CD4-positive, alpha-beta T cell treated with Interleukin-4 for 1 hour (primary cell): ENCODE measurements at regions not wholly inside any gene's neighbourhood (a gene's known extent, or its start where the extent isn't known, plus 50 kb on each side); places are given as distances from the start of the nearest gene placed in this dataset.
A peak's percentile ranks its signal among the peaks of the same experiment; 100 is the strongest.

Experiments used
- DNase-seq, 2 donors: peaks; one replicate each; pipeline ENCODE4 v3.0.0-alpha.2; 2020 to 2022

DNA sequence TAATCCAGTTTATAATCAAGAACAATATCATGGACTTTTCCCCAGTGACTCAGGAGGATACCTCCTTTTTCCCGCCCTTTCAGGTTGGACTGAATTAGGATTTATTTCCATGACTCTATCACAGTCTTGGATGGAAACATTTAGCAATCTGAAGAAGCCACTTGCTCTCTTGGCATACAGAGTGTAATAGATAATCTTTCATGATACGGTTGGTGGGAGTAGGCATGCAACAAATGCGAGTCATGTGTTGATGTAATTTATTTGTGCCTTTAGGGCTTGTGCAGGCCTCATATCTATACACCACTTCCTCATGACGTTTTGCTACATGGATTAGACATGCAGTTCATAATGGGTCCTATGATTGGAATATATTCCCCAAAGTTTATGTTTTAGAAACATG lies 54.2 kb upstream of the MCTP2 start:
- DNase-seq: no peak

- no peak for DNase-seq
These were observed 55.9 kb upstream of the MCTP2 start for GRCh38 chr15:94175420-94175819.

DNA sequence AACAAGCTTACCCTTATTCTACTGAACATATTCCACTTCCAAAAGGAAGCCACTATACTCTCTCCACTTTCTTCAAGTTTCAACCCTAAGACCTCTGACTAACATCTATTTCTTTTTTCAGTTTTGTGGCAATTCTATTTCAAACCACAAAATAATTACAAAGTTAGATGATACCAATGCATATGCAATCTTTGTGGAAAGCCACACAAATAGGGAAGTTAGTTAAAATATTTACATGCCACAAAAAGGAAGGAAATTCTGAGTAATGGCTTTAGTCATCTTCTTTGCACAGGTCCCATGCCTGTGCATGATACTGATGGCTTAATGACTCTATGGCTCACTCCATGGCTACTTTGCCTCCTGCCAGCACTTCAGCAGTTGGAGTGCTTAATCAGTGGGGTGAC lies 57.0 kb upstream of the MCTP2 start:
- DNase-seq: peak; percentile 13 to 50

GRCh38 chr15:94168250-94168649 lies 63.1 kb upstream of the MCTP2 start:
- DNase-seq: peak in 1 of 2 donors; percentile 6

DNA sequence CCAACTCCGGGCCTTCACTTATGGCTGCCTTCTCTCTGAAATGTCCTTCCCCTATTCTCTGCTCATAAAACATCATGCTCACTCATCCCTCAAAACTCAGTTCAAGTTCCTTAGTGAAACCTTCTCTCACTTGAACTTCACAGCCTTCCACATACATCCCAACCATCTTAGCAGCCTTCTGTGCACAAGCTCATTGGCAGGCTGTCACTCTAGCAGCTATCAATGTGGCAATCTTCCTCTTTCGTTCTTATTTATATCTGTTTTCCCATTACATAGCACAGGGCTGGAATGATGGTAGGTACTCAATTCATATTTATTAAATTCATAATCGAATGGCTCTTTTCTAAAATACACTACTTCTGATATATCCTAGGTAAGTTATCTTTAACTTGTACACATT lies 66.4 kb upstream of the MCTP2 start:
- no peak for DNase-seq

GRCh38 chr15:94164202-94164807 lies 67.1 kb upstream of the MCTP2 start:
- DNase-seq: peak; percentile 57 to 63

- DNase-seq: no peak
These were observed 68.4 kb upstream of the MCTP2 start for GRCh38 chr15:94162939-94163338.

DNA sequence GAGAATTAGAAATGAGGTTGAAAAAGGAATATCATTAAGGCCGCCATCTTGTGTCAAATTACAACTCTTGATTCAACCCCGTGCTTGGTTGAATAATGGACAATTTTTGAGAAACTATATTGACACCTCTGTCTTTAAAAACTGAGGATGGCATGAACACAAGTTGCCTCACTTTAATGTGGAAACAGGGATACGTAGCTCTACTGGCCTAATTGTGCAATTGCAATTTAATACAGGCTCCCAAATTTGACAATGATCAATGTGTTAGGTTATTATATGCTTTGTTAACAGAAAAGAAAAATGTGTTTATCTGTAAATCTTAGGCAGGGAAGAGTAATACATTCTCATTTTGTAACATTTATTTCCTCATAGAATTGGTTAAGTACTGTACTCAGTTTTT lies 77.1 kb upstream of the MCTP2 start:
- DNase-seq: no peak

DNA sequence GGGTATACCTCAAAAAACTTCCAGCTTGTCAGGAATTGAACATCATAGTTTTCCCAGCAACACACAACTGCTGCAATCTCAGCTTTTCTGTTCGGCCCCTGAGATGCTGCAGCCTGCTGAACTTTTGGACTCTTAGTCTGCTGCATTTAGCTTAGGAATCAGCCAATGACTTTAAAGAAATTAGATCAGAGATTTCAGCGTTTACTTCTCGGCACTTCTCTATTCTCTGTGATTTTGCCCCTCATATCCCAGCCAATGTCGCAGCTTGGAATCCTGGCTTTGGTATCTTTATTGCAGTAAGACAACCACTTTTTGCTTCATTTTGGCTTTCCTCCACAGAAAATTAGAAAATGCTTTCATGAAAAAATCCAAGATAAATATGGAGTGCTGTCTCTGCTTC lies 86.3 kb upstream of the MCTP2 start:
- no peak for DNase-seq

DNA sequence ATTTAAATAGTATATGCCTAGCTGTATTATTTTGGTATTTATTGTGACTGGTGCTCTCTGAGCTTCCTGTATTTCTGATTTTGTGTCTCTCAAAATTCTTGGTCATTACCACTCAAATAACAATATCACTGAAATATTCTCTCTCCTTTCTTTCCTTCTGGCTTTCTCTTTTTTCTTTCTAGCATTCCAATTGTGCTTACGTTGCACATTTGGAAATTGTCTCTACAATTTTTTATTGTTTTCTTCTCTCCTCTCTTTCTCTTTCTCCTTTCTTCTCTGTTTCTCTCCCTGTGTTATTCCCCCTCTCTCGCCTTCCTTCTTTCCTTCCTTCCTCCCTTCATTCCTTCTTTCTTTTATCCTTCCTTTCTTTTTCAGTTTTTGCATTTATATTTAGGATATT lies 89.6 kb upstream of the MCTP2 start:
- no peak for DNase-seq

DNA sequence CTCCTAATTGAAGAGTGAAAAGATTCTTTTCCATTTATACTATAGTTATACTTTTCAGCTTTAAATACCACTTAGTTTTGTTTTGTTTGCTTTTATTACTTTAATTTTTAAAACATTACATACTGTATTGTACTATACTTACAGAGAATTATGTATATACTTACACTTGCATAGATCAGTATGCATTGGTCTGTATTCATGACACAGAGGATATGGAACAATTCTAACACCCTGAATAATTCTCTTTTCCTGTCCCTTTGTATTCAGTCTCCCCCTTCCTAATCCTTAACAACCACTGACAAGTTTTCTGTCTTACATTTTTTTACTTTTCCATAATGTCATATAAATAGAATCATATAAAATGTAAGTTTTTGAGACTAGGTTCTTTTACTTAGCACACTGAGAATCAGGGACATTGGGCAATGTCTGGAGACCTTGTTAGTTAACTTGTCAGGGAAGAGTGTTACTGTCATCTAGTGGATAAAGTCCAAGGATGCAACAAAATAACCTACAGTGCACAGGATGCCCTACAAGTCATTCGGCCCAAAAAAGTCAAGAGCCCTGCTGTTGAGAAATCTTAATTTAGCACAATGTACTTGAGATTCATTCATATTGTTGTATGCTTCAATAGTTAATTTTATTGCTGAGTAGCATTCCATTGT lies 95.7 kb upstream of the MCTP2 start:
- DNase-seq: no peak

GRCh38 chr15:94131875-94132274 lies 99.5 kb upstream of the MCTP2 start:
- DNase-seq: no peak

- DNase-seq: no peak
These were observed 100.9 kb upstream of the MCTP2 start for GRCh38 chr15:94130504-94130903.

DNA sequence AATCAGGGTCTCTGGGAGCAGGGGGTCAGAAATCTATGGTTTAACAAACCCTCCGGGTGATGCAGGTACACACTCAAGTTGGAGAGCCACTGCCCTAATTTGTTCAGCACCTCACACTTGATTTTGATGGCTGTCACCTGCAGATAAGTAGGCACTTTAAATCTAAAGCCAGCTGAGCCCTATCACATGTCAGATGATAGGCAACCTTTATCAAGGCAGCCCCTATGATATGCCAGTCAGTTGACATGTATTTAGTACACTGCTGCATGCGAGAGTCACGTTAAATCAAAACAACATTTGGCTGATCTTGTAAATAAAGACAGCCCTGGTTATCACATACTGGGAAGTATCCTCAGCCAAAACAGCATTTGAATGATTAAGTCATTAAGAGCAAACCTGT lies 104.4 kb upstream of the MCTP2 start:
- no peak for DNase-seq

DNA sequence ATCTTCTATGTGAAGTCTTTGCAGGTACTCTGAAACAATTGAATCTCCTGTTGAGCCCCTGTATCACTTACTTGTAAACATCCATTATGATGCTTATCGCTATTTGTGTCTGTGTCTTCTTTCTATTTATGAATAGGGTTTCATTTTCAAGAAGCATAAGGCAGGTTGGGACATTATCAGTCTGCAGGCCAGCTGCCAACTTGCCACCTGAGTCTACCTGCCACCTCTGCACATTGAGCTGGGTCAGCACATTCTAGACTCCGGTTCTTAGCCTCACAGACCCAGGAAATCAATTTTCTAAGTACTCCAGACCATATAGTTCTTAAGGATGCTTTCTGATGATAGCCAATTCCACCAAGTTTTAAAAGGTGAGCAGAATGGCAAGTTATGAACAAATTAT lies 105.7 kb upstream of the MCTP2 start:
- DNase-seq: no peak

- no peak for DNase-seq
These were observed 106.2 kb upstream of the MCTP2 start for GRCh38 chr15:94125156-94125555.

DNA sequence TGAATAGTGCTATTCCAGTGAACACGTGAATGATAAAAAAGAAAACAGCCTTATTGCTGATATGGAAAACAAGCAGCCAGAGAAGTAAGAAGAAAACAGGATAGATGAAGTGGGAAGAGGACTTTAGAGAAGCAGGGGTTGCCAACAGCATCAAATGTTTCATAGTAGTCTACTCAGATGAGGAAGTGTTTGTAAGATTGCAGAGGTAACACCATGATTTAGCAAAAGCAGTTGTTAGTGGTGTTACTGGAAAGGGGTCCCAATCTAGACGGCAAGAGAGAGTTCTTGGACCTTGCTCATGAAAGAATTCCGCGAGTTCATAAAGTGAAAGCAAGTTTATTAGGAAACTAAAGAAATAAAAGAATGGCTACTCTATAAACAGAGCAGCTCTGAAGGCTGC lies 108.8 kb upstream of the MCTP2 start:
- DNase-seq: no peak

DNA sequence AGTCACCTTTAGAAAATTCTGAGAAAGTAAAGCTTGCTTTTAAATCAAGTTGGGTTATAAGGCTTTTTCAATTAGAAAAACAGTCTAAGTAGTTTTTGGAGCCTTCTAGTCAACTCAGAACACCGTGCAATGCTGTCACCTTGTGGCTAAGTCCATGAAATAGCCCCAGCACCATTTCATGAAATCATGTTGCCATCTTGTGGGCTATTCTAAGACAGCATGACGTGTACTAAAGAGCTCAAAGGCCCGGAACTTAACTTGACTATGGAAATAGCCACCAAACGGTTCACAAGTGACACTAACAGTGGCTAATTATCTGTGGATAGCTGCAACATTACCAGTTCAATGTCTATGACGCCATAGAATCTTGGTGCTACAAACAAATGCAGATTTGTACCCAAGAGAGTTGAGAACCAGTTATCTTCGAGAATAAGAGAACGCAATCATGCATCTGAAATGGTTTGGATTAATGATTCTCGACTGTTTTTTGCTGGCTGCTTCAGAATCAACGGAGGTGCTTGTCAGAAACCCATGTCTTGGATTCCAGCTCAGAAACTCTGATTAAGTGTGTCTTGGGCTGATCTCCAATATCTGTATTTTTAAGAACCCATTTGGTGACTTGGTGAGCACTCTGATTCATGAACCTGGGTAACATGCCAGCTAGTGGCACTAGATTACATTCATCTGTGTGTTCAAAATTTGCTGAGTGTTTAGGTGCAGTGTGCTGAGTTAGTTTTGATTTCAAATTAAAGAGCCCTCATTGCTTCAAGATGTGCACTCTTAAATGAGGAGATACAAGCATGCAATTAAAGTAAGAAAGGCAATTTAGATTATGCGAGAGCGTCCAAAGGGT lies 111.2 kb upstream of the MCTP2 start:
- peak; percentile 60 to 72 for DNase-seq

- DNase-seq: no peak
These were observed 112.0 kb upstream of the MCTP2 start for GRCh38 chr15:94119298-94119811.

DNA sequence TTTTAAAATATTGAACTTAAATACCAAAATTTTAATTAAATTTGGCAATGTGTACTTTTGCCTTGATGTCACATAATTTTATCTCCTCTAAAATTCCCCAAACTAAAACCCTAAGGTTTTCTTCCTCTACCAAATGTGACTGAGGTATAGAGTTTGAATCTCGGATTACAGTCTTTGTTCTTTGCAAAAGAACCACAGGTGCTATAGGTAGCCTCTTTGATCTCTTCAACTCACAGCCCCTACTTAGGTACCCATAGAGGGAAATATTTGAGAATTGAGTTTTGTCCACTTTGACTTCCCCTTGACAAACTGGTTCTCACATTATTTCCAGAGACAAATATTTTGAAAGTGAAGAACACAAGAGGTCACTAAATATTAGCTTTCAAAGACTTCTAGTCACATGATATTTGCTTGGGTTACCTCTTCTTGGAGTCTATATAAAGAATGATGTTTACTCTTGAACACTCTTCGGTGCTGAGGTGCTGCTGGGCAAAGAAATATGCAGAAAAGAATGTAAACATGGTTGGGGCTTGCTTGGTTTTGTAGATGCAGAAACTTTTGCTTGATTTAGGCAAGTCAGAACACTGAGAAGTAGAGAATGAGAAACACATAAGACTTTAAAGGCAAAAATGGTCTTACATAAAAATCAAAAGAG lies 120.8 kb upstream of the MCTP2 start:
- no peak for DNase-seq

- DNase-seq: no peak
These were observed 123.7 kb upstream of the MCTP2 start for GRCh38 chr15:94107652-94108051.

GRCh38 chr15:94105760-94106159 lies 125.6 kb upstream of the MCTP2 start:
- no peak for DNase-seq

DNA sequence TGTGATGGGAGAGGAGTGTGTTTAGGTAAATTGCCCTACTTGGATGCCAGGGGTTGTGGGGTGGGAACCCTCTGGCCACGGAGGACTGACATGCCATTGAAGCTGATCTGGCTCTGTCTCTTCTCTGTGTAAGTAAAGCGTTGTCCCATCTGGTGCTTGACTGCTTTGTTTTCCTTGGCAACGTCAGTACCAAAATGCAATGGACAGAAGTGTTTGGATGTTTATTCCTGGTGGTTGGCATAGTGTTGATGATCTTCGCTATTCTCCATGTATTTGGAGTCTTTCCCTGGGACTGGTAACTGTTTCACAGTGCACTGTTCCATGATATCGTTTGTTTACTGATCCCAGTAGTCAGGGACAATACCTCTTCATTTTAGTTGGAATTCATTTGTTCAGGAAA lies 130.5 kb upstream of the MCTP2 start:
- DNase-seq: no peak
